Pancreas (tissue), 10 donors: ENCODE measurements at regions not wholly inside any gene's neighbourhood (a gene's known extent, or its start where the extent isn't known, plus 50 kb on each side); places are given as distances from the start of the nearest gene placed in this dataset.

Source experiments
- ATAC-seq, 4 donors: fragments of 200-7000 bp; cut with Tn5 transposase; one replicate each; pipeline versions ENCODE4 v1.8.0 to v1.9.1; 2020; ENCODE audit warnings: mild to moderate bottlenecking in 4 of 4, moderate library complexity in 4 of 4
- DNase-seq, 6 donors: peaks; one replicate each; pipeline ENCODE4 v3.0.0-alpha.2; 2020
- FAIRE-seq: peaks from 2 replicates; lab custom pipeline; 2012; peaks lifted over from hg19 to GRCh38; lab: Jason Lieb, UNC
- H3K27ac ChIP-seq, 4 donors: fragments of 200-600 bp; sonication (generic); 1 replicate in 3 of 4; 2 replicates in 1 of 4; pipeline versions ENCODE4 v1.5.0 to v1.8.0; 2020
- H3K27me3 ChIP-seq, 4 donors: fragments of 200-600 bp; one replicate each; pipeline ENCODE4 v1.8.0; 2021
- H3K36me3 ChIP-seq, 3 donors: fragments of 200-600 bp; sonication (generic) in 1 of 3; one replicate each; pipeline versions ENCODE4 v1.5.0 to v1.8.0; 2020 to 2021
- H3K4me1 ChIP-seq, 3 donors: fragments of 200-600 bp; one replicate each; pipeline ENCODE4 v1.8.0; 2021
- H3K4me3 ChIP-seq, 4 donors: fragments of 200-600 bp; sonication (generic) in 2 of 4; one replicate each; pipeline versions ENCODE4 v1.5.0 to v1.8.0; 2020 to 2021
- H3K9me3 ChIP-seq, 4 donors: fragments of 200-600 bp; one replicate each; pipeline ENCODE4 v1.8.0; 2021
- WGBS, 2 donors: extraction: QIAGEN DNeasy Blood & Tissue Kit; methylation state at CpG; one replicate each; pipeline ENCODE4 v1.1.7; 2013; 5-methylcytosine and 5-hydroxymethylcytosine counted together
- intact Hi-C, 3 donors: fragments of 100-400 bp; cut with DNase I; formaldehyde crosslinking; loops; one replicate each; pipeline versions ENCODE4 v1.11.1 to v1.14.2; 2022
- TF ChIP-seq, protein P1 (sequence below), 4 donors: fragments of 200-600 bp; sonication (generic) in 3 of 4; IDR thresholded peaks; one replicate each; pipeline versions ENCODE4 v1.5.0 to v1.8.0; 2021; ENCODE audit warnings: antibody characterized with exemption in 4 of 4
- donor health status: healthy with polysubstance abuse.
- donor health status: DM: no; HTN: no; CAD: no; lungs with moderate emphysema.
- donor health status: DM: no; HTN: no; CAD: no.
- donor health status: control.
- donor health status: control.
- donor health status: Bipolar disorder and iron deficiency.
- donor health status: DM: yes; HTN: yes; CAD: no.
- donor health status: DM: no; HTN: no; CAD: no.
- donor health status: DM: no; HTN: no; CAD: no.
- donor health status: DM: yes; HTN: yes; CAD: no.

DNA sequence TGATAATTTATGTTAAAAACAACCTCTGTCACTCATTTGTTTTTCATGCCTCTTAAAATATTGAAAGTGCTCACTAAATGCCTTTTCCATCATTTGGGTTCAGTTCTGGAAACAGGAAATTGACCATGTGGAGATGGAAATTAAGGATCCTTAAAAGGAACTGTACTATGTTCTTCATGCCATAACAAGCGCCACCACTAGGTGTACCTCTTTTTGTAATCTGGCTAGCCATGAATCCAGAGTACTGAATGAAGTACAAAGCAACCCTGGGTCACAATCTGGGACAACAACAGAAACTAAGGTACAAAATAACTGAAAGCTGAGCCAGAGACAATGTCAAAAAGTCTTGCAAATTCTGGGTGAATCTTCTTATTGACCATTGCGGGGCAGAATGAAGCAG lies 559.1 kb downstream of the FAM181B start:
- no peak for ATAC-seq
- 87 to 89% methylated on average over 2 of the region's 2 CpGs for WGBS, 2 donors
- Histone ChIP-seq H3K36me3 (no peaks in the 10 kb centered on the region), H3K4me3 (no peak overlapping the region), H3K27ac (no peak overlapping the region), H3K9me3 (no peaks in the 10 kb centered on the region), H3K27me3 (no peaks in the 10 kb centered on the region), H3K4me1 (no peaks in the 10 kb centered on the region)
- no peak for FAIRE-seq
- TF ChIP-seq, protein P1, sequence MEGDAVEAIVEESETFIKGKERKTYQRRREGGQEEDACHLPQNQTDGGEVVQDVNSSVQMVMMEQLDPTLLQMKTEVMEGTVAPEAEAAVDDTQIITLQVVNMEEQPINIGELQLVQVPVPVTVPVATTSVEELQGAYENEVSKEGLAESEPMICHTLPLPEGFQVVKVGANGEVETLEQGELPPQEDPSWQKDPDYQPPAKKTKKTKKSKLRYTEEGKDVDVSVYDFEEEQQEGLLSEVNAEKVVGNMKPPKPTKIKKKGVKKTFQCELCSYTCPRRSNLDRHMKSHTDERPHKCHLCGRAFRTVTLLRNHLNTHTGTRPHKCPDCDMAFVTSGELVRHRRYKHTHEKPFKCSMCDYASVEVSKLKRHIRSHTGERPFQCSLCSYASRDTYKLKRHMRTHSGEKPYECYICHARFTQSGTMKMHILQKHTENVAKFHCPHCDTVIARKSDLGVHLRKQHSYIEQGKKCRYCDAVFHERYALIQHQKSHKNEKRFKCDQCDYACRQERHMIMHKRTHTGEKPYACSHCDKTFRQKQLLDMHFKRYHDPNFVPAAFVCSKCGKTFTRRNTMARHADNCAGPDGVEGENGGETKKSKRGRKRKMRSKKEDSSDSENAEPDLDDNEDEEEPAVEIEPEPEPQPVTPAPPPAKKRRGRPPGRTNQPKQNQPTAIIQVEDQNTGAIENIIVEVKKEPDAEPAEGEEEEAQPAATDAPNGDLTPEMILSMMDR (IDR thresholded peaks at IDR 0.05) = no peak
- intact Hi-C loops = no loop called here
- DNase-seq = no peak

DNA sequence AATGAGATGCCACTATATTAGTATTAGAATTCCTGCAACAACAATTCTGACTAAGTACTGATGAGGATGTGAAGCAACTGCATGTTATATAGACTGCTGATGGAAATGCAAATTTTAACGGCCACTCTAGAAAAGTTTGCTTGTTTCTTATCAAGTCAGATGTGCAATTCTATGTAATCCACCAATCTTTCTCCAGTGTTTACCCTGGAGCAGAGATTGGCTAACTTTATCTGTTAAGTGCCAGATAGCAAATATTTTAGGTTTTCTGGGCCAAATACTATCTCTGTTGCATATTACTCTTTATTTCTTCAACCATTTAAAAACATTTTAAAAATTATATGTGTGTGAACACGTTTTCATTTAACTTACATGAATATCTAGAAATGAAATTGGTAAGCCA lies 586.9 kb downstream of the FAM181B start:
- Histone ChIP-seq H3K4me3 (no peak overlapping the region), H3K27me3 (peaks cover 0 to 3% (median 0%) of the 10 kb centered on the region in 4 donors), H3K36me3 (no peaks in the 10 kb centered on the region), H3K27ac (no peak overlapping the region), H3K4me1 (no peaks in the 10 kb centered on the region), H3K9me3 (no peaks in the 10 kb centered on the region)
- intact Hi-C loops = loop anchor here in 1 of 3 donors (10.0 kb wide), 1 partner anchor 528 kb away; no protein-coding TSS in a partner anchor
- TF ChIP-seq, protein P1 (IDR thresholded peaks at IDR 0.05) = no peak
- ATAC-seq (no peak), DNase-seq (no peak), FAIRE-seq (no peak)
- WGBS, 2 donors = 16 to 26% methylated on average over 2 of the region's 2 CpGs

DNA sequence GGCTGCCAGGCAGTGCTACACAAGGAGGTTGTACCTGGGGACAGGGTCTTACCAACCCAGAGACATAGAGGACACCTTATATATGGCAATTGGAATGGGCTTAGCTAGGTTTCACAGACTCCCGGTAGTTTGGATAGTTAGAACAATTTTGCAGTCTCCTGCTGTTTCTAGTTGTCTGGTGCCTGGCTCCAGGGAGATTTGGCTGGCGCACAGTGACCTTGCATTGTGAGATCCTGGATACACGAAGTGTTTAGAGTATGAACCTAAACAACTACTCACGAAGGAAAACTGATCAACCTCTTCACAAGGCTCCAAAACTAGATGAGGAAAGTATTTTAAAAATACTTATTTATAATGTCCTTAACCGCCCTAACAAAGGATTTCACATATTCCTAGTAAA lies 614.7 kb downstream of the FAM181B start:
- H3K4me1 ChIP-seq = no peaks in the 10 kb centered on the region

DNA sequence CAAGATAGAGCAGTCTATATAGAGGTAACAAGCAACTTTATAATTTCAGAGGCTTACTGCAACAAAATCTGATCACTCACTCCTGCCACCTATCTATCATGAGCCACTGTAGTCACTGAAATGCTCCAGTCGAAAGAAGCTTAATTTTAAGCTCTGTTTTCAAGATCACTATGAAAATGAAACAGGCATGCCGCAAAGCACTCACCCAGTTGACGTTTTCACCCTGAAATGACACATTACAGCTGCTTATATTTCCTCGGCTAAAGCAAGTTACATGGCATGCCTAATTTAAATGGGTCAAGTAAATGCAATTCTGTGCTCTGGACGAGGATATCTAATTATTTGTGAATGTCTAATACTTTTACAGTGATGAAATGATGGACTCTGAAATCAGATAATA lies 616.3 kb downstream of the FAM181B start:
- Histone ChIP-seq H3K4me1 (no peaks in the 10 kb centered on the region), H3K27ac (no peak overlapping the region), H3K9me3 (no peaks in the 10 kb centered on the region), H3K27me3 (no peaks in the 10 kb centered on the region), H3K4me3 (no peak overlapping the region), H3K36me3 (no peaks in the 10 kb centered on the region)
- intact Hi-C loops = no loop called here
- TF ChIP-seq, protein P1 (IDR thresholded peaks at IDR 0.05) = no peak
- FAIRE-seq = no peak
- ATAC-seq = no peak
- DNase-seq = no peak
- WGBS, 2 donors = 47 to 59% methylated on average over 5 of the region's 5 CpGs

More for the DNA sequence above, 614.7 kb downstream of the FAM181B start:
- FAIRE-seq (no peak), DNase-seq (no peak), ATAC-seq (no peak)
- Histone ChIP-seq H3K4me3 (no peak overlapping the region), H3K27me3 (no peaks in the 10 kb centered on the region), H3K27ac (no peak overlapping the region), H3K36me3 (no peaks in the 10 kb centered on the region), H3K9me3 (no peaks in the 10 kb centered on the region)
- TF ChIP-seq, protein P1 (IDR thresholded peaks at IDR 0.05) = no peak
- 45 to 57% methylated on average over 5 of the region's 5 CpGs for WGBS, 2 donors
- intact Hi-C loops = no loop called here

DNA sequence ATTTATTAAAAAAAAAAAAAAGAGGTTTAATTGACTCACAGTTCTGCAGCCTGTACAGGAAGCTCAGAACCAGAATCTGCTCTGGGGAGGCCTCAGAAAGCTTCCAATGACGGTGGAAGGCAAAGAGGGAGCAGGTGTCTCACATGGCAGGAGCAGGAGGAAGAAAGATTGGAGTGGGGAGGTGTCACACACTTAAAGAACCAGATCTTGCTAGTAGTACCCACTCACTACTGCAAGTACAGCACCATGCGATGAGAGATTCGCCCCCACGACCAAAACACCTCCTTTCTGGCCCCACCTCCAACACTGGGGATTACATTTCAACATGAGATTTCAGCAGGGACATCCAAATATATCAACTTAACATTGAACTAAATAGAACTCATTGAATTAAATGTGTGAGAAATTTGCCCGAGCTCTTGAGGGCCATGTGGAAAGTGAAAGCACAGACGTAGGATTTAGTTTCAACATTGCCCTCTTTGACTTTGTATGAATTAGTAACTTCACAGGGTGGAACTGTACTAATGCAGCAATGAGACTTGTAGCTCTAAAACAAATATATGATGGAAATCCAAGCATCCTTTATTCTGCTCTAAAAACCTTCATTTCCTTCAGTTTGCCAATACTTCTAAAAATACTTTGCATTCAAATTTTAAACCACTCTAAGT lies 628.2 kb downstream of the FAM181B start:
- Histone ChIP-seq H3K4me3 (no peak overlapping the region), H3K9me3 (no peaks in the 10 kb centered on the region), H3K36me3 (no peaks in the 10 kb centered on the region), H3K4me1 (no peaks in the 10 kb centered on the region), H3K27ac (no peak overlapping the region), H3K27me3 (no peaks in the 10 kb centered on the region)
- DNase-seq (no peak), ATAC-seq (no peak), FAIRE-seq (no peak)
- intact Hi-C loops = no loop called here
- 42 to 43% methylated on average over 6 of the region's 6 CpGs for WGBS, 2 donors
- TF ChIP-seq, protein P1 (IDR thresholded peaks at IDR 0.05) = no peak
